RWPE2 (cell line): ENCODE measurements at regions not wholly inside any gene's neighbourhood (a gene's known extent, or its start where the extent isn't known, plus 50 kb on each side); places are given as distances from the start of the nearest gene placed in this dataset.

ENCODE experiments used
- ATAC-seq: fragments of 200-7000 bp; cut with Tn5 transposase; 3 replicates; pipeline ENCODE4 v1.9.1; 2021; ENCODE audit warnings: low read depth
- DNase-seq: peaks from one replicate; pipeline ENCODE4 v3.0.0-alpha.2; 2020; ENCODE audit warnings: low spot score
- H3K27ac ChIP-seq: fragments of 450-650 bp; 2 replicates; pipeline ENCODE4 v1.5.1; 2017; ENCODE audit warnings: mild to moderate bottlenecking; ENCODE audit not compliant: poor library complexity, severe bottlenecking
- H3K27me3 ChIP-seq: fragments of 250-450 bp; sonication (Bioruptor Pico); 2 replicates; pipeline ENCODE4 v1.5.1; 2021; ENCODE audit warnings: mild to moderate bottlenecking, moderate library complexity; ENCODE audit not compliant: insufficient read depth, poor library complexity, severe bottlenecking
- H3K36me3 ChIP-seq: fragments of 250-450 bp; sonication (Bioruptor Pico); 2 replicates; pipeline ENCODE4 v1.5.1; 2020; ENCODE audit warnings: low read depth, mild to moderate bottlenecking, moderate library complexity
- H3K4me1 ChIP-seq: fragments of 250-450 bp; sonication (Bioruptor Pico); 2 replicates; pipeline ENCODE4 v1.5.1; 2021; ENCODE audit warnings: mild to moderate bottlenecking, moderate library complexity; ENCODE audit not compliant: insufficient read depth, poor library complexity, severe bottlenecking
- H3K4me3 ChIP-seq: fragments of 250-450 bp; sonication (Bioruptor Pico); 2 replicates; pipeline ENCODE4 v1.5.1; 2021; ENCODE audit warnings: mild to moderate bottlenecking, moderate library complexity; ENCODE audit not compliant: severe bottlenecking
- H3K9me3 ChIP-seq: fragments of 250-450 bp; sonication (Bioruptor Pico); 2 replicates; pipeline ENCODE4 v1.5.1; 2021; ENCODE audit warnings: mild to moderate bottlenecking, moderate library complexity; ENCODE audit not compliant: severe bottlenecking
- CTCF ChIP-seq: fragments of 450-650 bp; IDR thresholded peaks from one replicate; pipeline ENCODE4 v1.5.1; 2017; ENCODE audit warnings: mild to moderate bottlenecking, moderate library complexity; ENCODE audit not compliant: poor library complexity, severe bottlenecking

- TF ChIP-seq CTCF = no peak
- Histone ChIP-seq H3K27me3 (no peaks in the 10 kb centered on the region), H3K4me1 (peaks cover 6% of the 10 kb centered on the region), H3K36me3 (no peaks in the 10 kb centered on the region), H3K4me3 (no peak overlapping the region), H3K9me3 (no peaks in the 10 kb centered on the region), H3K27ac (no peak overlapping the region)
- peak; percentile 66 for ATAC-seq
- no peak for DNase-seq
Measured at GRCh38 chr5:120062515-120062917, 401.6 kb upstream of the PRR16 start.

GRCh38 chr5:120072068-120072761, 391.9 kb upstream of the PRR16 start:
- no peak for TF ChIP-seq CTCF
- no peak for ATAC-seq
- no peaks in the 10 kb centered on the region for H3K9me3 ChIP-seq
- H3K27me3 ChIP-seq = no peaks in the 10 kb centered on the region
- H3K4me3 ChIP-seq = no peak overlapping the region
- DNase-seq = no peak
- H3K36me3 ChIP-seq = no peaks in the 10 kb centered on the region
- no peak overlapping the region for H3K27ac ChIP-seq
- no peaks in the 10 kb centered on the region for H3K4me1 ChIP-seq

- no peak for TF ChIP-seq CTCF
- DNase-seq (no peak), ATAC-seq (no peak)
- Histone ChIP-seq H3K4me1 (no peaks in the 10 kb centered on the region), H3K27ac (no peak overlapping the region), H3K4me3 (no peak overlapping the region), H3K27me3 (no peaks in the 10 kb centered on the region), H3K36me3 (no peaks in the 10 kb centered on the region), H3K9me3 (no peaks in the 10 kb centered on the region)
Measured at GRCh38 chr5:120073722-120074121, 390.4 kb upstream of the PRR16 start.

- Histone ChIP-seq H3K4me3 (no peak overlapping the region), H3K36me3 (no peaks in the 10 kb centered on the region), H3K27ac (no peak overlapping the region), H3K4me1 (no peaks in the 10 kb centered on the region), H3K9me3 (no peaks in the 10 kb centered on the region), H3K27me3 (no peaks in the 10 kb centered on the region)
- ATAC-seq = no peak
- no peak for DNase-seq
- no peak for TF ChIP-seq CTCF
Measured at GRCh38 chr5:120080781-120081180, 383.3 kb upstream of the PRR16 start.

GRCh38 chr5:120082316-120083068, 381.6 kb upstream of the PRR16 start:
- TF ChIP-seq CTCF = peak; percentile 8
- no peak overlapping the region for H3K4me3 ChIP-seq
- no peak for ATAC-seq

More at GRCh38 chr5:120082316-120083068, 381.6 kb upstream of the PRR16 start:
- H3K4me1 ChIP-seq = no peaks in the 10 kb centered on the region
- H3K27ac ChIP-seq = no peak overlapping the region
- H3K9me3 ChIP-seq = no peaks in the 10 kb centered on the region
- H3K36me3 ChIP-seq = no peaks in the 10 kb centered on the region
- no peaks in the 10 kb centered on the region for H3K27me3 ChIP-seq
- no peak for DNase-seq
